ENCODE measurements at regions not wholly inside any gene's neighbourhood (a gene's known extent, or its start where the extent isn't known, plus 50 kb on each side); places are given as distances from the start of the nearest gene placed in this dataset.

DNA sequence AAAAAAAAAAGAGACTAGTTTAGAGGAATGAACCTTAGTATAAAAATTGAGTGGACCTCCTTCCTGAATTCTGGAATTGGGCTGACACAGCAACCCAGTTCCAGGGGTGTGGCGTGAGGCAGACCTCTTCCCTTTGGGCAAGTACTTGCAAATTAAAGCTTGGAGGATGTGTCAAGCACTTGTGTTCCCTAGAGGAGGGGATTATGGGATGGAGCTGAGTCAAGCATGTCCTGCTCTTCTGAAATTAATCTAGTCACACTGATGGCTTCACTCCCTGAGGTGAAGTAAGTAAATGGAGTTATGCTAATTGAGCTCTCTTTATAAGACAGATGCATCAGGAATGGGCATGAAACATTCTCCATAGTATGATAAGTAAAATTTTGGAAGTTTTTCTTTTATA lies 107.7 kb upstream of the HTR2A start:
- no peak for DNase-seq (ENCODE audit: low read depth)
- H3K4me3 ChIP-seq (ENCODE audit: low read depth, low read length) = no peak overlapping the region
- TF ChIP-seq, protein P1, sequence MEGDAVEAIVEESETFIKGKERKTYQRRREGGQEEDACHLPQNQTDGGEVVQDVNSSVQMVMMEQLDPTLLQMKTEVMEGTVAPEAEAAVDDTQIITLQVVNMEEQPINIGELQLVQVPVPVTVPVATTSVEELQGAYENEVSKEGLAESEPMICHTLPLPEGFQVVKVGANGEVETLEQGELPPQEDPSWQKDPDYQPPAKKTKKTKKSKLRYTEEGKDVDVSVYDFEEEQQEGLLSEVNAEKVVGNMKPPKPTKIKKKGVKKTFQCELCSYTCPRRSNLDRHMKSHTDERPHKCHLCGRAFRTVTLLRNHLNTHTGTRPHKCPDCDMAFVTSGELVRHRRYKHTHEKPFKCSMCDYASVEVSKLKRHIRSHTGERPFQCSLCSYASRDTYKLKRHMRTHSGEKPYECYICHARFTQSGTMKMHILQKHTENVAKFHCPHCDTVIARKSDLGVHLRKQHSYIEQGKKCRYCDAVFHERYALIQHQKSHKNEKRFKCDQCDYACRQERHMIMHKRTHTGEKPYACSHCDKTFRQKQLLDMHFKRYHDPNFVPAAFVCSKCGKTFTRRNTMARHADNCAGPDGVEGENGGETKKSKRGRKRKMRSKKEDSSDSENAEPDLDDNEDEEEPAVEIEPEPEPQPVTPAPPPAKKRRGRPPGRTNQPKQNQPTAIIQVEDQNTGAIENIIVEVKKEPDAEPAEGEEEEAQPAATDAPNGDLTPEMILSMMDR (conservative IDR thresholded peaks at IDR 0.05; ENCODE audit: low read depth, low read length) = no peak

- DNase-seq (ENCODE audit: low read depth) = no peak
- TF ChIP-seq, protein P1 (conservative IDR thresholded peaks at IDR 0.05; ENCODE audit: low read depth, low read length) = no peak
- no peak overlapping the region for H3K4me3 ChIP-seq (ENCODE audit: low read depth, low read length)
These were observed 107.2 kb upstream of the HTR2A start for GRCh38 chr13:47004027-47004426.

GRCh38 chr13:47000165-47000564 lies 103.3 kb upstream of the HTR2A start:
- no peak for DNase-seq (ENCODE audit: low read depth)
- TF ChIP-seq, protein P1 (conservative IDR thresholded peaks at IDR 0.05; ENCODE audit: low read depth, low read length) = no peak
- H3K4me3 ChIP-seq (ENCODE audit: low read depth, low read length) = no peak overlapping the region

DNA sequence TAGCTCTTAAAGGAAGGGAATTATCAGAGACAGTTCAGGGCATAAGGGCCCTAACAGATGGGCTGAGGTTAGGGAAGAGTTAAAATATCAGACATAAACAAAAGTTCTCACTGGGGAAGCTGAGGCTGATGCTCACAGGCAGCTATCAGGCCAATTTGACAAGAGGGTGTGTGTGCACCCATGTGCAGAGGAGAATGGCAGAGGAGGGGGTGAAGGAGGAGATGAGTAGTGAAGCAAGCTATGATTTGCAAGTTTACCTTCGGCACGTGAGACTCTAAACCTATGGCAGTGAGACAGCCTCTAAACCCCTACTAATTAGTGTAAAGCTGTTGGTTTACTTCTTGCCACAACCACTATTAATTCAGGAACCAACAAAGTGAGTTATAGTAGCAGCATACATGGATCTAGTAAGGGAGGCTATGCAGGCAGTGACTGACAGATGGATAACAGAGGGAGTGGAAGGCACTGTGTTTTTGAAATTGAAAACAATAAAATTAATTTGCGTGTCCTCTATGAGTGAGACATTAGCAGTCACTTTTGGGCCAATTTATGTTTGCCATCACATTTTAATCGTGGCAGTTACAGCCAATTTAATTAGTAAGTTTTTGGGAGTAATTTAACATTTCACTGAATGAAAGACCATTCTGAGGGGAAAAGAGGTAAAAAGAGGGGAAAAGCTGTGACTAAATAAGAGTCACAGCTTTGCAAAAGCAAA lies 99.6 kb upstream of the HTR2A start:
- no peak for DNase-seq (ENCODE audit: low read depth)
- TF ChIP-seq, protein P1 (conservative IDR thresholded peaks at IDR 0.05; ENCODE audit: low read depth, low read length) = no peak
- H3K4me3 ChIP-seq (ENCODE audit: low read depth, low read length) = no peak overlapping the region

DNA sequence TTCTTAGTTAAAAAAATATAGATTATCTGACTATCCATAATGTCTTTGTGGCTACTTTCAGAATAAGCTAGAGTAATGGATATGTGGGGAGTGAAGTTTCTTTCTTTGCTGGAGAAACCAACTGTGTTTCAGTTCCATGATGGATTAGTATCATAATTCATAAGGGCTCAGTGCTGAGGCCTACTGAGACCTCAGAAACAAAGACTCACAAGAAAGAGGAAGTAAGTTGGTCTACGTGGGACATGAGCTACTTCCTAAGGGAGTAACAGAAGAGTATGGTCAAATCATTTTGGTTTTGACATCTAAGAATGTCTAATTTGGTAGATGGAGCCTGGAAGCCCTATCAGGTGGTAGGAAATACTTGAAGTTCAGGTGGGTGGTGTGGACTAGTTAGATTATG lies 99.0 kb upstream of the HTR2A start:
- H3K4me3 ChIP-seq (ENCODE audit: low read depth, low read length) = no peak overlapping the region
- DNase-seq (ENCODE audit: low read depth) = no peak
- TF ChIP-seq, protein P1 (conservative IDR thresholded peaks at IDR 0.05; ENCODE audit: low read depth, low read length) = no peak

GRCh38 chr13:46994492-46994891 lies 97.6 kb upstream of the HTR2A start:
- no peak overlapping the region for H3K4me3 ChIP-seq (ENCODE audit: low read depth, low read length)
- DNase-seq (ENCODE audit: low read depth) = no peak
- TF ChIP-seq, protein P1 (conservative IDR thresholded peaks at IDR 0.05; ENCODE audit: low read depth, low read length) = no peak

DNA sequence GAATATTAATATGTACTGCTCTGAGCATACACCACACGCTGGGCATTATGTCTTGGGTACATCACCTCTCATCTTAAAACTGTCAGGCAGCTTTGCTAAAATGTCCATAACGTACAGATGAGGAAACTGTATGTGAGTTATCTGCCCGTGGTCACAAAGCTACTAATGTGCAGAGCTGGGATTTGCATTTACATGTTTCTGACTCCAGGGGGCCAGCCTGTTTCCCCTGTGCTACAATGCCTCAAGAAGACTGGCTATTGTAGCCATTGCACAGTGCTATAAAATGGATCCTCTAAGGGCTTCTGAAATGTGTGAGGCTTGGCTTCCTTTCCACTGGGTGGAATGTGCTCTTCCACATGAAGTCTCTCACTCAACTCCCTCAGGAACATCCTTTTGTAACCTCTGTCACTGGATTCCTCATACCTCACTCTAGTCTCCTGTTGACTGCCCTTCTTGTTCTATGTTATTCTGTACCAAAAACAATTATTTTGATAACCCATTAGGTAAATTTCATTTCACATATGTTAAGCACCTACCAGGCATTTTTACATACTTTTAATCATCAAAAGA lies 95.6 kb upstream of the HTR2A start:
- DNase-seq (ENCODE audit: low read depth) = no peak
- TF ChIP-seq, protein P1 (conservative IDR thresholded peaks at IDR 0.05; ENCODE audit: low read depth, low read length) = peak; percentile 47
- H3K4me3 ChIP-seq (ENCODE audit: low read depth, low read length) = no peak overlapping the region
